Smooth muscle cell (in vitro differentiated cells): ENCODE measurements at regions not wholly inside any gene's neighbourhood (a gene's known extent, or its start where the extent isn't known, plus 50 kb on each side); places are given as distances from the start of the nearest gene placed in this dataset.

Experiments
- DNase-seq: peaks from one replicate; lab custom pipeline; 2025; ENCODE audit not compliant: unreplicated experiment; lab: John Stamatoyannopoulos, UW
- H2AFZ ChIP-seq: fragments of 200-600 bp; sonication (generic); 2 replicates; pipeline ENCODE4 v1.6.0; 2016; ENCODE audit warnings: antibody characterized with exemption, low read depth, mild to moderate bottlenecking
- H3F3A ChIP-seq: fragments of 200-600 bp; sonication (generic); 2 replicates; pipeline ENCODE4 v1.6.0; 2017; ENCODE audit warnings: antibody characterized with exemption, low read depth
- H3K27ac ChIP-seq: fragments of 200-600 bp; sonication (generic); 2 replicates; pipeline ENCODE4 v1.5.1; 2016; ENCODE audit warnings: low read depth, mild to moderate bottlenecking
- H3K27me3 ChIP-seq: fragments of 200-600 bp; sonication (generic); 2 replicates; pipeline ENCODE4 v1.6.1; 2016; ENCODE audit warnings: low read depth, mild to moderate bottlenecking
- H3K36me3 ChIP-seq: fragments of 200-600 bp; sonication (generic); 2 replicates; pipeline ENCODE4 v1.5.1; 2016; ENCODE audit warnings: low read depth
- H3K4me1 ChIP-seq: fragments of 200-600 bp; sonication (generic); 2 replicates; pipeline ENCODE4 v1.5.1; 2016; ENCODE audit warnings: low read depth
- H3K4me2 ChIP-seq: fragments of 200-600 bp; sonication (generic); 2 replicates; pipeline ENCODE4 v1.6.0; 2016; ENCODE audit warnings: mild to moderate bottlenecking
- H3K4me3 ChIP-seq: fragments of 200-600 bp; sonication (generic); 2 replicates; pipeline ENCODE4 v1.5.1; 2016; ENCODE audit warnings: mild to moderate bottlenecking
- H3K79me2 ChIP-seq: fragments of 200-600 bp; sonication (generic); 2 replicates; pipeline ENCODE4 v1.6.0; 2016; ENCODE audit warnings: low read depth, mild to moderate bottlenecking
- H3K9ac ChIP-seq: fragments of 200-600 bp; sonication (generic); 2 replicates; pipeline ENCODE4 v1.6.0; 2016; ENCODE audit warnings: low read depth
- H3K9me3 ChIP-seq: fragments of 200-600 bp; sonication (generic); replicated peaks from 2 replicates; pipeline ENCODE4 v1.5.1; 2016; ENCODE audit warnings: low read depth
- H4K20me1 ChIP-seq: fragments of 200-600 bp; sonication (generic); 2 replicates; pipeline ENCODE4 v1.6.0; 2016; ENCODE audit warnings: low read depth
- CTCF ChIP-seq: fragments of 200-600 bp; sonication (generic); IDR thresholded peaks from 2 replicates; pipeline ENCODE4 v1.5.1; 2017; ENCODE audit warnings: borderline replicate concordance, mild to moderate bottlenecking, antibody characterized with exemption; ENCODE audit not compliant: insufficient read depth, poor library complexity, severe bottlenecking
- WGBS: methylation state at CpG from one replicate; pipeline ENCODE4 v1.1.7; 2016; ENCODE audit warnings: low lambda C conversion rate; 5-methylcytosine and 5-hydroxymethylcytosine counted together

GRCh38 chr5:167721926-167722440 lies 569.5 kb upstream of the WWC1 start:
- 33% methylated on average over 3 of the region's 3 CpGs for WGBS
- DNase-seq = no peak
- H4K20me1 ChIP-seq = no peaks in the 10 kb centered on the region
- TF ChIP-seq CTCF = no peak
- no peak overlapping the region for H3K27ac ChIP-seq
- H3K36me3 ChIP-seq = no peaks in the 10 kb centered on the region
- H3K4me2 ChIP-seq = no peak overlapping the region
- H3F3A ChIP-seq = peaks cover 12% of the 10 kb centered on the region
- no peak overlapping the region for H3K9ac ChIP-seq
- H3K27me3 ChIP-seq = no peaks in the 10 kb centered on the region
- no peak overlapping the region for H2AFZ ChIP-seq
- no peaks in the 10 kb centered on the region for H3K4me1 ChIP-seq
- no peak overlapping the region for H3K4me3 ChIP-seq
- no peaks in the 10 kb centered on the region for H3K79me2 ChIP-seq
- no peaks in the 10 kb centered on the region for H3K9me3 ChIP-seq

- Histone ChIP-seq H3K9me3 (no peaks in the 10 kb centered on the region), H3K27me3 (no peaks in the 10 kb centered on the region), H3K36me3 (no peaks in the 10 kb centered on the region), H3K4me2 (no peak overlapping the region), H3K9ac (no peak overlapping the region), H3K4me3 (no peak overlapping the region), H3K4me1 (no peaks in the 10 kb centered on the region), H3K79me2 (no peaks in the 10 kb centered on the region), H3F3A (peaks cover 12% of the 10 kb centered on the region), H4K20me1 (no peaks in the 10 kb centered on the region), H3K27ac (no peak overlapping the region), H2AFZ (no peak overlapping the region)
- DNase-seq = peak; percentile 20
- WGBS = 29% methylated on average over 9 of the region's 9 CpGs
- TF ChIP-seq CTCF = peak; percentile 87
Observed at GRCh38 chr5:167723254-167723871, 568.1 kb upstream of the WWC1 start.

- no peaks in the 10 kb centered on the region for H3K4me1 ChIP-seq
Observed at GRCh38 chr5:167725264-167725663, 566.2 kb upstream of the WWC1 start.

More at GRCh38 chr5:167725264-167725663, 566.2 kb upstream of the WWC1 start:
- Histone ChIP-seq H3K9ac (no peak overlapping the region), H3F3A (peaks cover 16% of the 10 kb centered on the region), H3K79me2 (no peaks in the 10 kb centered on the region), H3K4me3 (no peak overlapping the region), H3K27me3 (no peaks in the 10 kb centered on the region), H3K27ac (no peak overlapping the region), H3K4me2 (no peak overlapping the region), H3K36me3 (no peaks in the 10 kb centered on the region), H3K9me3 (no peaks in the 10 kb centered on the region), H2AFZ (no peak overlapping the region), H4K20me1 (no peaks in the 10 kb centered on the region)
- 69% methylated on average over 2 of the region's 2 CpGs for WGBS
- DNase-seq = no peak
- TF ChIP-seq CTCF = no peak
